ENCODE measurements at regions not wholly inside any gene's neighbourhood (a gene's known extent, or its start where the extent isn't known, plus 50 kb on each side); places are given as distances from the start of the nearest gene placed in this dataset.
A peak's percentile ranks its signal among the peaks of the same experiment; 100 is the strongest.

- no peak overlapping the region for H3K4me3 ChIP-seq (ENCODE audit: low read length)
- DNase-seq (ENCODE audit: low read depth) = no peak
- TF ChIP-seq CTCF (conservative IDR thresholded peaks at IDR 0.05; ENCODE audit: low read depth, low read length) = no peak
Measured at GRCh38 chr3:177914224-177914623, 622.0 kb upstream of the KCNMB2 start.

GRCh38 chr3:177916461-177916860 lies 619.8 kb upstream of the KCNMB2 start:
- no peak for TF ChIP-seq CTCF (conservative IDR thresholded peaks at IDR 0.05; ENCODE audit: low read depth, low read length)
- H3K4me3 ChIP-seq (ENCODE audit: low read length) = no peak overlapping the region
- DNase-seq (ENCODE audit: low read depth) = no peak

- DNase-seq (ENCODE audit: low read depth) = no peak
- no peak for TF ChIP-seq CTCF (conservative IDR thresholded peaks at IDR 0.05; ENCODE audit: low read depth, low read length)
- H3K4me3 ChIP-seq (ENCODE audit: low read length) = no peak overlapping the region
Measured at GRCh38 chr3:177917234-177917861, 618.9 kb upstream of the KCNMB2 start.

- peak; percentile 83 for DNase-seq (ENCODE audit: low read depth)
- no peak overlapping the region for H3K4me3 ChIP-seq (ENCODE audit: low read length)
- no peak for TF ChIP-seq CTCF (conservative IDR thresholded peaks at IDR 0.05; ENCODE audit: low read depth, low read length)
Measured at GRCh38 chr3:177921153-177921552, 615.1 kb upstream of the KCNMB2 start.

- DNase-seq (ENCODE audit: low read depth) = no peak
- no peak for TF ChIP-seq CTCF (conservative IDR thresholded peaks at IDR 0.05; ENCODE audit: low read depth, low read length)
- no peak overlapping the region for H3K4me3 ChIP-seq (ENCODE audit: low read length)
Measured at GRCh38 chr3:177924261-177924660, 612.0 kb upstream of the KCNMB2 start.

GRCh38 chr3:177928172-177928873 lies 607.9 kb upstream of the KCNMB2 start:
- no peak for TF ChIP-seq CTCF (conservative IDR thresholded peaks at IDR 0.05; ENCODE audit: low read depth, low read length)
- DNase-seq (ENCODE audit: low read depth) = no peak
- no peak overlapping the region for H3K4me3 ChIP-seq (ENCODE audit: low read length)

GRCh38 chr3:177929310-177929709 lies 606.9 kb upstream of the KCNMB2 start:
- TF ChIP-seq CTCF (conservative IDR thresholded peaks at IDR 0.05; ENCODE audit: low read depth, low read length) = no peak
- H3K4me3 ChIP-seq (ENCODE audit: low read length) = no peak overlapping the region
- no peak for DNase-seq (ENCODE audit: low read depth)
